ENCODE measurements at regions not wholly inside any gene's neighbourhood (a gene's known extent, or its start where the extent isn't known, plus 50 kb on each side); places are given as distances from the start of the nearest gene placed in this dataset.

DNA sequence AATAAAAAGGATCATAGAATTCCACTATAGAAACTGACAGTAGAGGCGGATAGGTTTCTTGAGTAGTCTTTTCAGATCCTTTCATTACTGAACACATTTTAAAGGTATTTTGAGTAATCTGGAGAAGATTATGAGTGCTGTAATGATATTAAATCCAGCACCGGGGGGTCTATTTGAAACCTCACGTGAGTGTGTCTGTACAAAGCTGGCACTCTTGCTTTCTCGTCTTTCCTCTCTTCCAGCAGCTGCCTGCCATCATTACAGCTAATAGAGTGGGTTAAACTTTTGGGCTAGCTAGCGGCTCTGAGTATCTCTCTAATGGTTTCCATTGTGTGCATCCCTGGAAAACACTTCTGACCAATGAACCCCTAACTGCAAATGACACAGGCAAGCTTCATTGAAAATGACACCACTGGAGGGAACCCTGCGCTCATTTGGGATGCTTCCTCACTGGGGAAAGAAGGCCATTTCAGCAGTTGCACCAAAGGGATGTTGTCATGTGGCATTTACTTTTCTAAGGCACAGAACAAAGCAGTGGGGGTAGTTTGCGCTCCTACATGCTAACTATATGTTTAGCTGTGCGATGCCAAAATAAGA lies 101.0 kb downstream of the HRH4 start:
- no peak for TF ChIP-seq POLR2A (IDR thresholded peaks at IDR 0.05; ENCODE audit: low read depth, low read length)
- no peak for TF ChIP-seq TAF1 (IDR thresholded peaks at IDR 0.05; ENCODE audit: low read depth, low read length)
- TF ChIP-seq POLR2AphosphoS5 (IDR thresholded peaks at IDR 0.05; ENCODE audit: low read depth, low read length) = no peak
- TF ChIP-seq SPI1 (IDR thresholded peaks at IDR 0.05; ENCODE audit: low read depth, low read length) = no peak
- TF ChIP-seq PAX5 (IDR thresholded peaks at IDR 0.05; ENCODE audit: insufficient read depth, low read length, severe bottlenecking) = no peak
- no peak for TF ChIP-seq POU2F2 (IDR thresholded peaks at IDR 0.05; ENCODE audit: low read depth, low read length)
